ENCODE measurements at regions not wholly inside any gene's neighbourhood (a gene's known extent, or its start where the extent isn't known, plus 50 kb on each side); places are given as distances from the start of the nearest gene placed in this dataset.
A peak's percentile ranks its signal among the peaks of the same experiment; 100 is the strongest.

GRCh38 chr12:46497739-46498138 is 125.2 kb upstream of the SLC38A2 start:
- no peak for ATAC-seq (ENCODE audit: low read depth)
- H3K79me1 ChIP-seq (ENCODE audit: low read depth in 1 of 2, low read length in 2 of 2) = peaks cover 4 to 19% of the 10 kb centered on the region in 2 experiments; a peak in 2 of 4 replicates
- in situ Hi-C loops (cut with MboI; ENCODE audit: low sequenced_read_pairs) = loop anchor here (10.0 kb wide), 1 partner anchor 113 kb away; no protein-coding TSS in a partner anchor
- H3K14ac ChIP-seq (replicated peaks; ENCODE audit: low read depth, low read length) = no peak overlapping the region
- H3K9me1 ChIP-seq (ENCODE audit: insufficient read depth, low read length) = peaks cover 5% of the 10 kb centered on the region
- peaks cover 14% of the 10 kb centered on the region for H3K4me1 ChIP-seq (ENCODE audit: control insufficient read depth, insufficient read depth, low read length)
- H3K9ac ChIP-seq (ENCODE audit: low read depth, low read length) = no peak overlapping the region
- no CpG with 5 or more reads among the region's 1 CpG for WGBS, 2 experiments (ENCODE audit: extremely low coverage in 2 of 2, insufficient read length in 1 of 2)
- ChIA-PET CTCF (interaction anchor here (1.0 kb wide), 1 partner anchor 17 kb away, joined by 3 read pairs; no protein-coding TSS in a partner anchor), POLR2A (ENCODE audit: unreplicated experiment) (no interaction called here)
- no peak overlapping the region for H3K4ac ChIP-seq (ENCODE audit: low read depth, low read length)
- DNase-seq = no peak
- no peak overlapping the region for H4K8ac ChIP-seq (ENCODE audit: low read depth in 2 of 2, low read length in 2 of 2)
- dilution Hi-C loops (cut with HindIII; ENCODE audit: low sequenced_read_pairs, unreplicated experiment) = no loop called here
- no peak overlapping the region for H2AK9ac ChIP-seq (replicated peaks; ENCODE audit: low read depth, low read length, poor library complexity)
- peak overlapping the region; percentile 63 for H2BK5ac ChIP-seq (ENCODE audit: low read depth, low read length, poor library complexity, severe bottlenecking)
- intact Hi-C loops (cut with micrococcal nuclease) = loop anchor here (10.0 kb wide), 2 partner anchors 233 to 437 kb away; partner anchors contain the start of gene SLC38A1
- H3K4me3 ChIP-seq (ENCODE audit: insufficient read depth, low read depth, low read length) = no peak overlapping the region
- no peak overlapping the region for H3K4me2 ChIP-seq (ENCODE audit: low read depth, low read length)
- no TSS peak for BruUV-seq (replicated peaks)
- H2BK20ac ChIP-seq (ENCODE audit: low read depth, low read length) = no peak overlapping the region
- no peak overlapping the region for H2AK5ac ChIP-seq (ENCODE audit: low read depth, low read length)
- H4K91ac ChIP-seq (ENCODE audit: insufficient read depth, low read depth, low read length) = no peak overlapping the region
- H3K36me3 ChIP-seq (ENCODE audit: control insufficient read depth, insufficient read depth, low read length) = no peaks in the 10 kb centered on the region
- no peak overlapping the region for H2AFZ ChIP-seq (replicated peaks; ENCODE audit: low read length, poor library complexity)
- no peak overlapping the region for H2BK15ac ChIP-seq (ENCODE audit: low read depth, low read length)
- H3K56ac ChIP-seq (ENCODE audit: extremely low read depth, insufficient read depth, low read length) = no peak overlapping the region
- no peak overlapping the region for H2BK120ac ChIP-seq (ENCODE audit: low read depth, low read length)
- H4K20me1 ChIP-seq (ENCODE audit: insufficient read depth, low read length) = no peaks in the 10 kb centered on the region
- TF ChIP-seq MXI1 (IDR thresholded peaks at IDR 0.05; ENCODE audit: borderline replicate concordance, low read depth, low read length) (no peak), NFE2L2 (IDR thresholded peaks at IDR 0.05; ENCODE audit: low read depth, low read length) (no peak), CTCF (conservative IDR thresholded peaks at IDR 0.05; ENCODE audit: low read depth, low read length) (no peak), FOS (IDR thresholded peaks at IDR 0.05; ENCODE audit: low read depth, low read length) (no peak), RFX5 (IDR thresholded peaks at IDR 0.05; ENCODE audit: low read depth, low read length) (no peak), MAZ (IDR thresholded peaks at IDR 0.05; ENCODE audit: borderline replicate concordance, low read depth, low read length) (no peak), USF2 (IDR thresholded peaks at IDR 0.05; ENCODE audit: low read depth, low read length) (no peak), MAFK (IDR thresholded peaks at IDR 0.05; ENCODE audit: low read depth, low read length) (no peak), SMC3 (IDR thresholded peaks at IDR 0.05; ENCODE audit: low read depth, low read length) (no peak), POLR2A (IDR thresholded peaks at IDR 0.05; ENCODE audit: low read depth, low read length) (no peak), CHD1 (IDR thresholded peaks at IDR 0.05; ENCODE audit: low read depth, low read length) (no peak), BHLHE40 (IDR thresholded peaks at IDR 0.05; ENCODE audit: low read depth, low read length) (no peak), CEBPB (IDR thresholded peaks at IDR 0.05; ENCODE audit: low read depth, low read length) (no peak), RAD21 (IDR thresholded peaks at IDR 0.05; ENCODE audit: low read length) (no peak), ELK1 (IDR thresholded peaks at IDR 0.05; ENCODE audit: borderline replicate concordance, low read depth, low read length) (no peak), RCOR1 (IDR thresholded peaks at IDR 0.05; ENCODE audit: insufficient replicate concordance, low read length) (no peak)
- H4K5ac ChIP-seq (ENCODE audit: low read depth, low read length) = no peak overlapping the region
- no peaks in the 10 kb centered on the region for H3K27me3 ChIP-seq (ENCODE audit: control insufficient read depth, insufficient read depth, low read length)
- H3K27ac ChIP-seq (ENCODE audit: insufficient read depth, low read length) = no peak overlapping the region
- no peak overlapping the region for H3K18ac ChIP-seq (ENCODE audit: low read depth, low read length)
- no peak overlapping the region for H3K23ac ChIP-seq (ENCODE audit: low read depth, low read length)
- peaks cover 2% of the 10 kb centered on the region; the same call in 1 of the 2 replicates for H3K9me3 ChIP-seq (ENCODE audit: control insufficient read depth, insufficient read depth, low read length)

Measured in IMR-90 (cell line).